Peyer's patch (tissue), 4 donors: ENCODE measurements at regions not wholly inside any gene's neighbourhood (a gene's known extent, or its start where the extent isn't known, plus 50 kb on each side); places are given as distances from the start of the nearest gene placed in this dataset.

Experiments used
- POLR2A ChIP-seq, 2 donors: fragments of 450-650 bp; IDR thresholded peaks; one replicate each; pipeline ENCODE4 v1.5.1; 2017; ENCODE audit warnings: antibody characterized with exemption in 2 of 2, mild to moderate bottlenecking in 2 of 2, moderate library complexity in 2 of 2
- TF ChIP-seq, protein P1 (sequence below), 6 experiments: fragments of 450-650 bp in 4 of 6; fragments of 200-600 bp in 2 of 6; sonication (generic) in 1 of 6; IDR thresholded peaks; one replicate each; pipeline ENCODE4 v1.5.1; 2017 to 2019; ENCODE audit warnings: antibody characterized with exemption in 6 of 6, mild to moderate bottlenecking in 3 of 6, moderate library complexity in 1 of 6

DNA sequence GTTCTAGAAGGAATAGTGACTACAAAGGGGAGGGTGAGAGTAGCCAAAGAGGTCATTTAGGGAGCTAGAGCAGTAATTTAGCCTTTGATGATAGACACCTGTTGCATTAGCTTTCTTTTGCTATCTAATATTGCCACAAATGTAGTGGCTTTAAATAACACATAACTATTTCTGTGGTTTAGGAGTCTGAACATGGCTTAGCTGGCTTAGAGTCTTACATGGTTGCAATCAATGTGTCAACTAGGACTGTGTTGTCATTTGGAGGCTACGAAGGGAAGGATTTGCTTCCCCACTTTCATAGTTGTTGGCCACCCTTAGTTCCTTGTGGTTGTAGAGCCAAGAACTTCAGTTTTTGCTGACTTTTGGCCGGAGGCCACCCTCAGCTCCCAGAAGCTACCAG is 99.9 kb downstream of the C12orf50 start:
- TF ChIP-seq, protein P1, sequence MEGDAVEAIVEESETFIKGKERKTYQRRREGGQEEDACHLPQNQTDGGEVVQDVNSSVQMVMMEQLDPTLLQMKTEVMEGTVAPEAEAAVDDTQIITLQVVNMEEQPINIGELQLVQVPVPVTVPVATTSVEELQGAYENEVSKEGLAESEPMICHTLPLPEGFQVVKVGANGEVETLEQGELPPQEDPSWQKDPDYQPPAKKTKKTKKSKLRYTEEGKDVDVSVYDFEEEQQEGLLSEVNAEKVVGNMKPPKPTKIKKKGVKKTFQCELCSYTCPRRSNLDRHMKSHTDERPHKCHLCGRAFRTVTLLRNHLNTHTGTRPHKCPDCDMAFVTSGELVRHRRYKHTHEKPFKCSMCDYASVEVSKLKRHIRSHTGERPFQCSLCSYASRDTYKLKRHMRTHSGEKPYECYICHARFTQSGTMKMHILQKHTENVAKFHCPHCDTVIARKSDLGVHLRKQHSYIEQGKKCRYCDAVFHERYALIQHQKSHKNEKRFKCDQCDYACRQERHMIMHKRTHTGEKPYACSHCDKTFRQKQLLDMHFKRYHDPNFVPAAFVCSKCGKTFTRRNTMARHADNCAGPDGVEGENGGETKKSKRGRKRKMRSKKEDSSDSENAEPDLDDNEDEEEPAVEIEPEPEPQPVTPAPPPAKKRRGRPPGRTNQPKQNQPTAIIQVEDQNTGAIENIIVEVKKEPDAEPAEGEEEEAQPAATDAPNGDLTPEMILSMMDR (IDR thresholded peaks at IDR 0.05) = no peak
- no peak for TF ChIP-seq POLR2A (IDR thresholded peaks at IDR 0.05)
